GM21576 (cell line): ENCODE measurements at regions not wholly inside any gene's neighbourhood (a gene's known extent, or its start where the extent isn't known, plus 50 kb on each side); places are given as distances from the start of the nearest gene placed in this dataset.

Experiments used
- ATAC-seq: cut with Tn5 transposase; IDR thresholded peaks from one replicate; pipeline ENCODE4 v1.9.1; 2021; ENCODE audit warnings: mild to moderate bottlenecking, moderate library complexity; ENCODE audit not compliant: unreplicated experiment

- no peak for ATAC-seq
Measured at GRCh38 chr7:140242057-140243031, 65.6 kb upstream of the KDM7A start.

GRCh38 chr7:140239653-140239935 lies 62.8 kb upstream of the KDM7A start:
- ATAC-seq, result no peak

GRCh38 chr7:140238778-140239652 lies 62.2 kb upstream of the KDM7A start:
- no peak for ATAC-seq

GRCh38 chr7:140237390-140237789 lies 60.6 kb upstream of the KDM7A start:
- no peak for ATAC-seq

GRCh38 chr7:140236626-140237025 lies 59.8 kb upstream of the KDM7A start:
- no peak for ATAC-seq

DNA sequence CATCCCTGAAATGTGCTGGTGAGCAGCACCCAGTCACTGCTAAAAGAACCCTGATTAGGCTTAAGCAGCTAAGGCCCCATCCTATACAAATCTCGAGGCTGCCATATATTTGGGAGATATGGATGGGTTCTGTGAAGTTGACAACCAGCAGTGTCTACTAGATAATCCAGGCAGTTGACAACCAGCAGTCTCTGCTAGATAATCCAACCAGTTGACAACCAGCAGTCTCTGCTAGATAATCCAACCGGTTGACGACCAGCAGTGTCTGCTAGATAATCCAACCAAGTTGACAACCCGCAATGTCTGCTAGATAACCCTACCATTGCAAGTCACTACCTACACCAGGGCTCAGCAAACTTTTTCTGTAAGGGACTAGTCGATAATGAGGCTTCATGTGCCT lies 58.3 kb upstream of the KDM7A start:
- ATAC-seq, result no peak

DNA sequence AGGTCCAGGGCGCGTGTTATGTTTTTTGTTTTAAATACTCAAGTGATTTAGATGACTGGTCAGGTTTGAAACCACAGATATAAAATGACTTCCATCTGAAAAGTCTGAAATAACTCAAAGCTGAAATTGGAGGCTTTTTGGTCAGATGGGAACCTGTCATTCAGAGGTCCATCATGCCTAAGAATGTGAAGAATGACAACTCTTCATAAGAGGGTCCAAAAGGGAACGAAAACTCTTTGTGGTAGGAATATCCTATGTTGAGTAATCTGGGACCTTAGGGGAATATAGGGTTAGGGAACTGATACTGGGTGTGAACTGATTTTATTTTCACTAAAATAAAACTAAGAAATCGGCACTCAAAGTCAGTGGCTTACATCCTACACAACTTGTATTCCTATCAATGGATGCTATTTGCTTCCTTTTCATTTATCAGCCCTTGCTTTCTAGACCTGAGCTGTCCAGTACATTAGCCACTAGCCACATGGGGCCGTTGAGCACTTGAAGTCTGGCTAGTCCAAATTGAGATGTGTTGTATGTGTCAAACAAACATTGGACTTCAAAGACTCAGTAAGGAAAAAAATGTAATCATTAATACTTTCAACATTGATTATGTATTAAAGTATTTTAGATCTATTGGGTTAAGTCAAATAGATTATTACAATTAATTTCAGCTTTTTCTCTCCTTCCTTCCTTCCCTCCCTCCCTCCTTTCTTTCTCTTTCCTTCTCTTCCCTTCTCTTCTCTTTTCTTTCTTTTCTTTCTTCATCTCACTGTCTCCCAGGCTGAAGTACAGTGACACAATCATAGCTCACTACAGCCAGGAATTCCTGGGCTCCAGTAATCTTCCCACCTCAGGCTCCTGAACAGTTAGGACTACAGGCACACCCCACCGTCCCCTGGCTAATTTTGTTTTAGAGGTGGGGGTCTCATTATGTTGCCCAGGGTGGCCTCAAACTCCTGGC lies 56.5 kb upstream of the KDM7A start:
- no peak for ATAC-seq

- ATAC-seq, result no peak
Measured at GRCh38 chr7:140231771-140232491, 55.1 kb upstream of the KDM7A start.

GRCh38 chr7:140230861-140231770 lies 54.3 kb upstream of the KDM7A start:
- peak; percentile 13 for ATAC-seq

DNA sequence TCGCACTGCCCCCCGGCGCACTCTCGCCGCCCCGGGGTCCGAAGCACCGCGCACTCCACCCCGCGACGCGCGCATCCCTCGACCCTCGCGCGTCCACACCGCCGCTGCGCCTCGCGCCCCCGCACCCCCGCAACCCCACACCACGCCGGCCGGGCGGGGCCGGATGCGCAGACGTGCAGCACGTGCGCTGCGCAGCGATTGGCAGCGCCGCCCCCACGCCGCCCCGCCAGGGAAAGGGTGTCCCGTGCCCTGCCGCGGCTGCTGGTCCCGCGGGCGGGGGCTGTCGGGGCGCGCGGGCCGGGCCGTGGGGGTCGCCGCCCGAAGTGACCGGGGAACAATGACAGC lies 53.7 kb upstream of the KDM7A start:
- ATAC-seq, result peak; percentile 41

- ATAC-seq, result peak; percentile 45
Measured at GRCh38 chr7:140229591-140230515, 53.1 kb upstream of the KDM7A start.

- ATAC-seq, result no peak
Measured at GRCh38 chr7:140229101-140229525, 52.3 kb upstream of the KDM7A start.
